Osteocyte (in vitro differentiated cells): ENCODE measurements at regions not wholly inside any gene's neighbourhood (a gene's known extent, or its start where the extent isn't known, plus 50 kb on each side); places are given as distances from the start of the nearest gene placed in this dataset.

Experiments used
- DNase-seq: peaks from one replicate; pipeline ENCODE4 v3.0.0; 2021; ENCODE audit warnings: mixed read lengths; ENCODE audit not compliant: unreplicated experiment; ENCODE audit errors: extremely low spot score
- H3K27ac Mint-ChIP-seq: one replicate; pipeline ENCODE4 v1.8.0; 2021; ENCODE audit warnings: mild to moderate bottlenecking, mixed read lengths; ENCODE audit not compliant: unreplicated experiment
- H3K27me3 Mint-ChIP-seq: one replicate; pipeline ENCODE4 v1.8.0; 2021; ENCODE audit warnings: mixed read lengths; ENCODE audit not compliant: unreplicated experiment
- H3K36me3 Mint-ChIP-seq: one replicate; pipeline ENCODE4 v1.8.0; 2021; ENCODE audit warnings: mixed read lengths; ENCODE audit not compliant: unreplicated experiment
- H3K4me1 Mint-ChIP-seq: one replicate; pipeline ENCODE4 v1.8.0; 2021; ENCODE audit warnings: mixed read lengths; ENCODE audit not compliant: unreplicated experiment
- H3K4me3 Mint-ChIP-seq: one replicate; pipeline ENCODE4 v1.8.0; 2021; ENCODE audit warnings: mild to moderate bottlenecking, moderate library complexity, mixed read lengths; ENCODE audit not compliant: unreplicated experiment
- H3K9me3 Mint-ChIP-seq: one replicate; pipeline ENCODE4 v1.8.0; 2021; ENCODE audit warnings: mixed read lengths; ENCODE audit not compliant: unreplicated experiment
- CTCF ChIP-seq: fragments of 200-600 bp; sonication (generic); IDR thresholded peaks from 2 replicates; pipeline ENCODE4 v1.5.0; 2021; ENCODE audit warnings: antibody characterized with exemption, mild to moderate bottlenecking, moderate library complexity

- Mint-ChIP-seq H3K4me3 (no peak overlapping the region), H3K27me3 (no peaks in the 10 kb centered on the region)
- no peak for TF ChIP-seq CTCF
Observed at GRCh38 chr4:97477974-97478373, 665.3 kb downstream of the STPG2 start.

DNA sequence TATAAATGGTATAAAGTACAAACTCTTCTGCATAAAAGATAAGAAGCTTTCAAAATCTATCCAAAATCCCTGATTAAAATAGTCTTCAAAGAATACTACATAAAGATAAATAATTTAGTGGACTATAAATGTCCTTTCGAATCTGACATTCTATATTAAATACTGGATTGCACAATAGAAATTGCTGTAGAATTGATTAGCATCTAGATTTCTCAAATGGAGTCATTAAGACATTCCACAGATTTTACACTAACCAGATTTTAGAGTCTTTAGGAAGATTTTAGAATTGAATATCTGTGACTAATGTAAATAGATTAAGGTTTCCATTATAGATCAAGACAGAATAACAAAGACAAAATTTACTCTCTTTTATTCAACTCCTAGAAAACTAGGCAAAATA, 663.9 kb downstream of the STPG2 start:
- DNase-seq, result no peak
- Mint-ChIP-seq H3K4me1 (no peaks in the 10 kb centered on the region), H3K9me3 (no peaks in the 10 kb centered on the region), H3K36me3 (no peaks in the 10 kb centered on the region), H3K4me3 (no peak overlapping the region), H3K27ac (no peak overlapping the region), H3K27me3 (no peaks in the 10 kb centered on the region)
- no peak for TF ChIP-seq CTCF

More at GRCh38 chr4:97477974-97478373, 665.3 kb downstream of the STPG2 start:
- Mint-ChIP-seq H3K4me1 (no peaks in the 10 kb centered on the region), H3K9me3 (no peaks in the 10 kb centered on the region), H3K27ac (no peak overlapping the region), H3K36me3 (no peaks in the 10 kb centered on the region)
- no peak for DNase-seq

- H3K27ac Mint-ChIP-seq, result no peak overlapping the region
- no peak for TF ChIP-seq CTCF
Observed at GRCh38 chr4:97491856-97492255, 651.4 kb downstream of the STPG2 start.

DNA sequence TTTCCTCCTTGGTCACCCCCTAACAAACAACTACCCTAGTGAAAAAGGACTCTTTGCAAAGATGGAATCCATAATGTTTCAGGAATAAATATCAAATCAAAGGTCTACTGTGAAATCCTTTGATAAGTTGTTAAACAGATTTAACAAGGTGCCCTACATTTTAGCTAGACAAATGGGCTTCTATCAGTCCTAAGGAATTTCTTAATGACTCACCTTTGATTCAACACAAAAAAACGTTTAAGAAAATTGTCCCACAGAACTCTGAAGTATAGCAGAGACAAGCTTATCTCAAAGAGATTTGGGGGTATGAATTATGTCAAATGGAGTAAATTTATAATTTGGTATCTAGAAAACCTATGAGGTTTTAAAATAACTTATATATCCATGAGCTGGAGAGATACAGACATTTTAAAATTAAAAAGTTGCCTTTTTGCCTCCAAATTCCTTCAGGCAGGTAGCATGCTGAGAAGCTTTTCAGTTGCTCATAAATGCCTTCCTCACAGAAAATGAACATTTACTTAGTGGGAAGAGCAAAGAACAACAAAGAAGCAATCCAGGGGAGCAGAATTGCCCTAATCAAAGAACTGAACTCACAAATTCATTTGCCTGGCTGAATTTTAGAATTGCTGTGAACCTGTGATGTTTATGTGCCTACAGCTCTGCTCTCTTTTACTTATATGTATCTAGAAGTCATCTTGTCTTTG, 649.3 kb downstream of the STPG2 start:
- no peak for DNase-seq
- no peak overlapping the region for H3K27ac Mint-ChIP-seq
- peaks cover 5% of the 10 kb centered on the region for H3K27me3 Mint-ChIP-seq
- no peak for TF ChIP-seq CTCF
- H3K4me3 Mint-ChIP-seq, result no peak overlapping the region
- no peaks in the 10 kb centered on the region for H3K4me1 Mint-ChIP-seq
- peaks cover 3% of the 10 kb centered on the region for H3K9me3 Mint-ChIP-seq
- no peaks in the 10 kb centered on the region for H3K36me3 Mint-ChIP-seq

More at GRCh38 chr4:97491856-97492255, 651.4 kb downstream of the STPG2 start:
- Mint-ChIP-seq H3K9me3 (peaks cover 4% of the 10 kb centered on the region), H3K27me3 (peaks cover 5% of the 10 kb centered on the region), H3K4me3 (no peak overlapping the region), H3K36me3 (no peaks in the 10 kb centered on the region), H3K4me1 (no peaks in the 10 kb centered on the region)
- DNase-seq, result no peak

GRCh38 chr4:97496298-97496873, 646.9 kb downstream of the STPG2 start:
- peaks cover 5% of the 10 kb centered on the region for H3K27me3 Mint-ChIP-seq
- no peak overlapping the region for H3K4me3 Mint-ChIP-seq
- no peaks in the 10 kb centered on the region for H3K9me3 Mint-ChIP-seq
- H3K4me1 Mint-ChIP-seq, result no peaks in the 10 kb centered on the region
- no peak overlapping the region for H3K27ac Mint-ChIP-seq
- H3K36me3 Mint-ChIP-seq, result no peaks in the 10 kb centered on the region
- no peak for TF ChIP-seq CTCF
- DNase-seq, result no peak
